HG02870 (cell line): ENCODE measurements at regions not wholly inside any gene's neighbourhood (a gene's known extent, or its start where the extent isn't known, plus 50 kb on each side); places are given as distances from the start of the nearest gene placed in this dataset.

Experiments used
- ATAC-seq: cut with Tn5 transposase; IDR thresholded peaks from one replicate; pipeline ENCODE4 v1.9.1; 2021; ENCODE audit warnings: mild to moderate bottlenecking, moderate library complexity; ENCODE audit not compliant: unreplicated experiment

- ATAC-seq, result no peak
These were observed 212.1 kb upstream of the PPP1R3A start for GRCh38 chr7:114130866-114131265.

DNA sequence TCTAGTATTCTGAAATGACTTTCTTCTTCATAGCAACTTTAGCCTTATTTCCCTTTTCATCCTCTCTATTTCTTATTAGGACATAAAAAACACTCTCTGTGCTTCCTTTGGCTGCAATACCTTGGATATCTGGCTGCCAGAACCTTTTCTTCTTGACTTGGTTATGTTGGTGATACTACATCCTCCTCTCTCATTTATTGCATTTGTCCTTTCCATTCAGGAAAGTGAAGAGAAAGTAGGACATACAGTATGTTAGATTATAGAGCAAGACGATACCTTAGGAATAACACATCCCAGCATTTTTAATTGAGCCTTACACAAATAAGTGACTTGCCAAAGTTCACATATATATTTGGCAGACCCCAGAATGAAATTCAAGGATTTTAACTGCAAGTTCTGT lies 210.1 kb upstream of the PPP1R3A start:
- ATAC-seq, result no peak

DNA sequence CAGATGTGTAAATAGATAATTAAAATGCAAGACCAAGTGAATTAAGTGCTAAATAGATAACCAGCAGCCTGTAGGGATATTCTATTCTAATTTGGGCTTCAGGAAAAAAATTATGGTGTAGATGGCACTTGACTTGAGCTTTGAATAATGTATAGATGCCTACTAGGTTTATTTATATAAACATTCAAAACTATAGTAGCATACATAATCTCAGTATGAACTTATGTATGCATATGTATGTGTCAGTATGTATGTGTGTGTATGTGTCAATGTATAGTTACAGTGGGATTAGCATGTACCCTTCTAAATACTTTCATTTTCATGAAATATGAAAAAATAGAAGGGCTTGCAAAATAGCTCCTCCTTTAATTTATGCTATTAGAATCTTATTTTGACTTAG lies 207.3 kb upstream of the PPP1R3A start:
- no peak for ATAC-seq

DNA sequence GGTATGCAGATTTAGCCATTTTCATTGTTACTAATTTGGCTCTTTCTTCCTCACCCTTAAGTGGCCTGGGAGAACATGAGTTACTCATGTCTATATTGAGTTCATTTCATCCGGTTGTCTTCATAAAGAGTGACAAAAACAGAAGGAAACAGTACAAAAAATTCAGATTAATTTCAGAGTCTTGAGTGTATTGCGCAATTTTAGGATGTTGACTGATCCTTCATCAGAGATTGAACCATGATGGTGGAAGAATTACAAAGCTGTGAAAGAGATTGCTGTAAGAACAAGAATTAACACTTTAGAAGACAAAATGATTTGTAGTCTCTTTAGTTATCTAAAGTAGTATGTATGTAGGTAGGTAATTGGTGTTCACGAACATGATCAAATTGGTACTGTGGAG lies 194.0 kb upstream of the PPP1R3A start:
- no peak for ATAC-seq

DNA sequence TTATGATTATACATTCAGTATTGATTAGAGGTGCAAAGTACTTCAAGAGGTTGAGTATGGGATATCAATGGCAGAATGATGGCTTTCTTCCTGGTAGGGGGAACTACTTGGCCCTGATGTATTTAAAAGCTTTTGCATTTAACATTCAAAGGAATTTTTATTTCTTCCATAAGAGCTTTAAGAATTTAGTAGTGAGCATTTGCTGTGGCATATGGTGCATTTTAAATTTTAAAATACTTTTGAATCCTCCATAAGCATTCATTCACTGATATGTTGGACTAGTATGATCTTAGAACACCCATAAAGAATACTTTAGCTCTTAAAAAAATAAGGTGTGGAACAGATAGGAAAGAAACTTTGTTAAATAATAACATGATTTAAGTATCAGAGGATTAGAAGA lies 191.9 kb upstream of the PPP1R3A start:
- ATAC-seq, result no peak

- ATAC-seq, result no peak
These were observed 190.9 kb upstream of the PPP1R3A start for GRCh38 chr7:114109721-114110120.

GRCh38 chr7:114109304-114109703 lies 190.5 kb upstream of the PPP1R3A start:
- ATAC-seq, result no peak

GRCh38 chr7:114108510-114108909 lies 189.7 kb upstream of the PPP1R3A start:
- no peak for ATAC-seq

- ATAC-seq, result no peak
These were observed 188.7 kb upstream of the PPP1R3A start for GRCh38 chr7:114107522-114107921.

DNA sequence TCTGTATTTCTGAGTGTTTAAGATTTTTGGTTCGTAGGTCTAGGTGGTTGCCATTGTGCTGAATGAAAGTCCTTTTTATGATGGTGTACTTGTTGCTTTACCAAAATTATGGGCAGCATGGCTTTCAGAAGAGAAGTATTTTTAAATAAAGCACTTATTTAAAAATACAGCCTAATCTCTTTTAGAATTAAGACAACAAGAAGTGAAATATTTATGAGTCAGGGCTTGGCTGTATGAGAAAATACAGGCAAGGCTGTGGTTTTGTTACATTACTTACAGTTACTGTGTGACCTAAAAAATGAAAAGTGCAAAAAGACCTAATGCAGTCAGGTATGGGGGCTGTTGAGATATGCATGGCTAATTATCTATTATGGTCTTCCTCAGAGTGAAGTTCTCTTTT lies 185.2 kb upstream of the PPP1R3A start:
- no peak for ATAC-seq

DNA sequence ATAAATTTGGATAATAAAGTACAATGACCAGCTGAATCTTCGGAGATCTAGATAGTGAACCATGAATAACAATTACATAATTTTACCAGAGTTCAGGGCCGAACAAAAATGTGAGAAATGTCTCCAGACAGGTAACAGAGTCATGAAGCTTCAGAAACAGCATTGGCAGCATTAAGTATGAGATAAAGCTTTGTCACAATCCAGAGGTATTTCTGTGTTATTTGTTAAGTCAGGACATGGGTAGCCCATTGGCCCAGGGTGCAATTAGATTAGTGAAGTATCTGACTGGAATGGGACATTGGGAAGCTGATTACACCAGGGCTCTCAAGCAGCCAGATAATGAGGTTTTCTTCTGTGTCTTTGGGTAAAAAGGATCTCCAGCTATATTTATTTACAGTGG lies 184.2 kb upstream of the PPP1R3A start:
- ATAC-seq, result no peak

GRCh38 chr7:114102131-114102530 lies 183.3 kb upstream of the PPP1R3A start:
- no peak for ATAC-seq

- ATAC-seq, result no peak
These were observed 182.0 kb upstream of the PPP1R3A start for GRCh38 chr7:114100810-114101209.

GRCh38 chr7:114099337-114099736 lies 180.5 kb upstream of the PPP1R3A start:
- ATAC-seq, result no peak

GRCh38 chr7:114095885-114096284 lies 177.1 kb upstream of the PPP1R3A start:
- ATAC-seq, result no peak

GRCh38 chr7:114088470-114088940 lies 169.7 kb upstream of the PPP1R3A start:
- no peak for ATAC-seq

DNA sequence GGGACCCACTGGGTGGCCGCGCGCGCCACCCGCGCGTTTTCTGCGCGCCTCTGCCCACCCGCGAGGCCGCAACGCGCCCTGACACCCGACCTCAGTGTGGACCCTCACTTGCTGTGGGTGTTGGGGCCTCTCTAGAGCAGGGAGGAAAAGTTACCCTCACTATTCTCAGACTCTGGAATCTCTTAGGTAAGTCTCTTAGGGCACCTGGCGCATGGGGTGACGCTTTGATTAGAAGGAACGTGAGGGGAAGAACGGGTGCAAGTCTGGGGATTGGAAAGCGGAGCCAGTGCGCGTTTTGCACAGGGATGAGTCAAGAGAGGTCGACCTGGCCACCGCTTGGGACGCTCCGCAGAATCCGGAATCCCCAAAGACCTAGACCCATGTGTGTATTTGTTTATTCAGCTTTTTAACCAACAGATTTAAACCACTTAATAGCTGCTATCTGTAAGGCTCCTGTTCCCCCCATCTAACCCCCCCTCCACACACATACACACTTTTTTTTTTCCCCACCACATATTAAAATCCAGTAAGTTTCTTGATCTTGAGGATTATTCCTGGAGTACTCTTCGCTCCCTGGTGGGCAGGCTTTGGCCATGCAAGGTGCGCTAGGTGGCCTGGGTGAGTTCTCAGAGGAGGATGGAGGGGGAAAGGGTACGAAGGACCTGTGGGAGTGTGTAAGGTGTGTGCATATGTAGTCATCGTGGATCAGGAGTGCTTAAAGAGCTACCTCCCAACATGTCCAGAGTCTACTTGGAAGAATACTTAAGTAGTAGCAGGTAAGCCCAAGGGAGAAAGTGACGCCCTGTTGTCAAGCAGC lies 169.1 kb upstream of the PPP1R3A start:
- ATAC-seq, result no peak

- ATAC-seq, result no peak
These were observed 168.3 kb upstream of the PPP1R3A start for GRCh38 chr7:114086914-114087652.

- ATAC-seq, result no peak
These were observed 167.7 kb upstream of the PPP1R3A start for GRCh38 chr7:114086537-114086913.

- peak; percentile 34 for ATAC-seq
These were observed 167.0 kb upstream of the PPP1R3A start for GRCh38 chr7:114085592-114086501.

GRCh38 chr7:114085313-114085591 lies 166.4 kb upstream of the PPP1R3A start:
- peak; percentile 33 for ATAC-seq
